Loucy (cell line): ENCODE measurements at regions not wholly inside any gene's neighbourhood (a gene's known extent, or its start where the extent isn't known, plus 50 kb on each side); places are given as distances from the start of the nearest gene placed in this dataset.

Experiments
- H2AFZ ChIP-seq: fragments of 200-600 bp; sonication (generic); 2 replicates; pipeline ENCODE4 v1.6.0; 2016; ENCODE audit warnings: antibody characterized with exemption, mild to moderate bottlenecking, low read length, moderate library complexity
- H3F3A ChIP-seq: fragments of 200-600 bp; 2 replicates; pipeline ENCODE4 v1.6.0; 2016; ENCODE audit warnings: antibody characterized with exemption, low read depth, mild to moderate bottlenecking
- H3K27me3 ChIP-seq: fragments of 200-600 bp; sonication (generic); 2 replicates; pipeline ENCODE4 v1.6.1; 2014; ENCODE audit warnings: low read length, mild to moderate bottlenecking; ENCODE audit not compliant: insufficient read depth, poor library complexity, severe bottlenecking
- H3K36me3 ChIP-seq: fragments of 200-600 bp; sonication (generic); 2 replicates; pipeline ENCODE4 v1.6.1; 2016; ENCODE audit warnings: low read length; ENCODE audit not compliant: insufficient read depth
- H3K4me1 ChIP-seq: fragments of 200-600 bp; sonication (generic); 2 replicates; pipeline ENCODE4 v1.5.1; 2014; ENCODE audit warnings: low read length, mild to moderate bottlenecking; ENCODE audit not compliant: insufficient read depth, poor library complexity, severe bottlenecking
- H3K4me2 ChIP-seq: fragments of 200-600 bp; sonication (generic); 2 replicates; pipeline ENCODE4 v1.6.0; 2014; ENCODE audit warnings: antibody characterized with exemption, low read length, low read depth, mild to moderate bottlenecking; ENCODE audit not compliant: poor library complexity, severe bottlenecking
- H3K4me3 ChIP-seq: fragments of 200-600 bp; sonication (generic); 2 replicates; pipeline ENCODE4 v1.5.1; 2014; ENCODE audit warnings: low read length, mild to moderate bottlenecking, mixed read lengths; ENCODE audit not compliant: poor library complexity, severe bottlenecking
- H3K79me2 ChIP-seq: fragments of 200-600 bp; sonication (generic); 2 replicates; pipeline ENCODE4 v1.6.1; 2014; ENCODE audit warnings: low read length; ENCODE audit not compliant: insufficient read depth
- H3K9ac ChIP-seq: fragments of 200-600 bp; sonication (generic); 2 replicates; pipeline ENCODE4 v1.6.0; 2014; ENCODE audit warnings: mild to moderate bottlenecking, low read depth, low read length, moderate library complexity; ENCODE audit not compliant: poor library complexity, severe bottlenecking
- H3K9me2 ChIP-seq: fragments of 200-600 bp; sonication (generic); replicated peaks from 2 replicates; pipeline ENCODE4 v1.6.1; 2016; ENCODE audit warnings: low read depth, low read length, mixed read lengths
- H3K9me3 ChIP-seq: fragments of 200-600 bp; sonication (generic); 2 replicates; pipeline ENCODE4 v1.6.1; 2014; ENCODE audit warnings: mild to moderate bottlenecking, antibody characterized with exemption, low read length, low read depth; ENCODE audit not compliant: insufficient read depth
- H4K20me1 ChIP-seq: fragments of 200-600 bp; sonication (generic); 2 replicates; pipeline ENCODE4 v1.6.0; 2014; ENCODE audit warnings: antibody characterized with exemption, low read length, mild to moderate bottlenecking; ENCODE audit not compliant: insufficient read depth, poor library complexity, severe bottlenecking
- EZH2phosphoT487 ChIP-seq: fragments of 200-600 bp; IDR thresholded peaks from 2 replicates; pipeline ENCODE4 v1.6.1; 2018; ENCODE audit warnings: antibody characterized with exemption, mild to moderate bottlenecking, moderate library complexity, borderline replicate concordance
- TF ChIP-seq, protein P1 (sequence below): fragments of 200-600 bp; sonication (generic); conservative IDR thresholded peaks from 2 replicates; pipeline ENCODE4 v1.5.1; 2014; ENCODE audit warnings: mild to moderate bottlenecking, antibody characterized with exemption, low read length

DNA sequence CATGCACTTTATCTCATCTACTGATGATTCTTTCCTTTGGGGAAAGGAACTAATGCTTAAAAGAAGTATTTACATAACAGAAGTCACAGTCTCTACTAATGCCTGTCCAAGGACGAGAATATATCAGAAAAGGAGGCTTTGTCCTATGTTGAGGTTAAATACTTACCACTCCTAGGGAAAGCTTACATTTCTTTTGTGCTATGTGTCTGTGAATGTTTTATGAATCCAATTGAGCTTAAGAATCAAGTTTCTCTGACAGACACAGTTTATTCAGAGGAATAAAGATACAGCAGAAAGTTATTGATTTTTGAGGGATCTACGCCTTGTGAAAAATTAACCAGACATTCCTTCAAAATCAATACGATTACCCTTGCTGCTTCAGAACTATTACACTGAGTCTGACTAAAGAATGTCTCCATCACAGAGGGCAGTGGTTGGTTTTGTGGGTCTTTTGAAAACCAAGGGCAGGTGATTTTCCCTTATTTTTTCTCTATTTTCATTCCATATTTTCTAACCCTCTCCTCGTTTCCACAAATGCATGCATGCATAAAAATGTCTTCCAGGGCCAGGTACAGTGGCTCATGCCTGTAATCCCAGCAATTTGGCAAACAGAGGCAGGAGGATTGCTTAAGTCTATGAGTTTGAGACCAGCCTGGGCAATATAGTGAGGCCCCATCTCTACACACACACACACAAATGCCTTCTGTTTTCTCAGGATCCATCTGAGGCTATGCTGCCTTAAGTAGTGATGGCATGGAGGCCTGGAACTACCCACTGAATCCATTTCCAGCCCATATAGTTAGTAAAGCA is 1095.1 kb downstream of the GALC start:
- no peaks in the 10 kb centered on the region for H3K79me2 ChIP-seq
- H2AFZ ChIP-seq = no peak overlapping the region
- H3K9ac ChIP-seq = no peak overlapping the region

DNA sequence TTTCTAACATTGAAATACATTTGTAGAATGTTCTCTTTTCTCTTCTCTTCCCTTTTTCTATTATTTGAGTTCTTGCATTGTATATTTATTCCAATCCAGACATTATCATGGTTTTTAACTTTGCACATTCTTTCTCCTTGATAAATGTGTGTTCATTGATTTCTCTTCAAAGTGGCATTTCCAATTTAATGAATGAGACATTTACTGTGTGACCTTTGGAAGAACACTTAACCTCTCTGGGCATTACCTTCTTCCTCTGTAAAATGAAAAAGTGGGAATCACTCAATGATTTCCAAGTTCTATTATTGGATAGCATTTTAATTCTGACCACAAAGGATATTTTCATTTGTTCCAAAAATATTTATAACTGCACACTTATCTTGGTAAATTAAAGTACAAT is 1095.8 kb downstream of the GALC start:
- no peaks in the 10 kb centered on the region for H3K36me3 ChIP-seq
- no peaks in the 10 kb centered on the region for H3K9me3 ChIP-seq
- no peaks in the 10 kb centered on the region for H3F3A ChIP-seq
- H3K9me2 ChIP-seq = no peaks in the 10 kb centered on the region
- H3K27me3 ChIP-seq = no peaks in the 10 kb centered on the region
- H4K20me1 ChIP-seq = no peaks in the 10 kb centered on the region
- no peak overlapping the region for H3K9ac ChIP-seq
- TF ChIP-seq, protein P1, sequence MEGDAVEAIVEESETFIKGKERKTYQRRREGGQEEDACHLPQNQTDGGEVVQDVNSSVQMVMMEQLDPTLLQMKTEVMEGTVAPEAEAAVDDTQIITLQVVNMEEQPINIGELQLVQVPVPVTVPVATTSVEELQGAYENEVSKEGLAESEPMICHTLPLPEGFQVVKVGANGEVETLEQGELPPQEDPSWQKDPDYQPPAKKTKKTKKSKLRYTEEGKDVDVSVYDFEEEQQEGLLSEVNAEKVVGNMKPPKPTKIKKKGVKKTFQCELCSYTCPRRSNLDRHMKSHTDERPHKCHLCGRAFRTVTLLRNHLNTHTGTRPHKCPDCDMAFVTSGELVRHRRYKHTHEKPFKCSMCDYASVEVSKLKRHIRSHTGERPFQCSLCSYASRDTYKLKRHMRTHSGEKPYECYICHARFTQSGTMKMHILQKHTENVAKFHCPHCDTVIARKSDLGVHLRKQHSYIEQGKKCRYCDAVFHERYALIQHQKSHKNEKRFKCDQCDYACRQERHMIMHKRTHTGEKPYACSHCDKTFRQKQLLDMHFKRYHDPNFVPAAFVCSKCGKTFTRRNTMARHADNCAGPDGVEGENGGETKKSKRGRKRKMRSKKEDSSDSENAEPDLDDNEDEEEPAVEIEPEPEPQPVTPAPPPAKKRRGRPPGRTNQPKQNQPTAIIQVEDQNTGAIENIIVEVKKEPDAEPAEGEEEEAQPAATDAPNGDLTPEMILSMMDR = no peak
- TF ChIP-seq EZH2phosphoT487 = no peak
- no peaks in the 10 kb centered on the region for H3K79me2 ChIP-seq
- no peaks in the 10 kb centered on the region for H3K4me1 ChIP-seq
- no peak overlapping the region for H3K4me2 ChIP-seq
- no peak overlapping the region for H2AFZ ChIP-seq
- H3K4me3 ChIP-seq = no peak overlapping the region

More for the DNA sequence above, 1095.1 kb downstream of the GALC start:
- TF ChIP-seq, protein P1 = no peak
- TF ChIP-seq EZH2phosphoT487 = no peak
- Histone ChIP-seq H3K36me3 (no peaks in the 10 kb centered on the region), H3K9me2 (no peaks in the 10 kb centered on the region), H3K27me3 (no peaks in the 10 kb centered on the region), H3K4me2 (no peak overlapping the region), H3K4me3 (no peak overlapping the region), H3K4me1 (no peaks in the 10 kb centered on the region), H4K20me1 (no peaks in the 10 kb centered on the region), H3K9me3 (no peaks in the 10 kb centered on the region), H3F3A (no peaks in the 10 kb centered on the region)

DNA sequence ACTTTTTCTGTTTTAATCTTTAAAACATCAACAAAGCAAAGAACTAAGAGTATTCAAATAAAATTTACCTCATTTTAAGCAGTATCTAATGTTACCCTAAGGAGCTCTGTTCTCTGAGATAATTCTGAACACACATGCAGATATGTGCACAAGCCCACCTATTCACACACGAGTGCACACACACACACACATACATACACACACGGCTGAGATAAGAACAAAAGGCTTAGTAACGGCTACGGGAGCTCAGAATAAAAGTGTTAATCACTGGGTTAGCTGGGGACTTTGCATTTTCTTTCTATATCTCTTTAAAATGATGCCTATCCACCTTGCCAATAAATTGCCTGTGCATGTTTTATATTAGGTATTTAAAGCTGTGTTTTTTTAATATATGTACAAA is 1096.3 kb downstream of the GALC start:
- Histone ChIP-seq H3K27me3 (no peaks in the 10 kb centered on the region), H3K4me3 (no peak overlapping the region), H2AFZ (no peak overlapping the region), H3K9ac (no peak overlapping the region), H3K79me2 (no peaks in the 10 kb centered on the region), H3F3A (no peaks in the 10 kb centered on the region), H3K4me2 (no peak overlapping the region), H3K9me3 (no peaks in the 10 kb centered on the region), H3K9me2 (no peaks in the 10 kb centered on the region), H3K4me1 (no peaks in the 10 kb centered on the region), H3K36me3 (no peaks in the 10 kb centered on the region), H4K20me1 (no peaks in the 10 kb centered on the region)
- TF ChIP-seq, protein P1 = no peak
- no peak for TF ChIP-seq EZH2phosphoT487
